ENCODE measurements at regions not wholly inside any gene's neighbourhood (a gene's known extent, or its start where the extent isn't known, plus 50 kb on each side); places are given as distances from the start of the nearest gene placed in this dataset.

GRCh38 chr14:97975216-97975615 is 1178.0 kb downstream of the VRK1 start:
- TF ChIP-seq CTCF (IDR thresholded peaks at IDR 0.05) (no peak), EP300 (IDR thresholded peaks at IDR 0.05) (no peak)

Measured in suprapubic skin (tissue), 3 donors.